DMS 273 (cell line): ENCODE measurements at regions not wholly inside any gene's neighbourhood (a gene's known extent, or its start where the extent isn't known, plus 50 kb on each side); places are given as distances from the start of the nearest gene placed in this dataset.
A peak's percentile ranks its signal among the peaks of the same experiment; 100 is the strongest.
"Not testable (repeated sequence)": the region's sequence is repeated elsewhere in the genome, so short reads cannot be mapped to it uniquely, and the experiment has no call there.

Source experiments
- DNase-seq: peaks from one replicate; lab custom pipeline; 2025; ENCODE audit not compliant: unreplicated experiment; lab: John Stamatoyannopoulos, UW

- DNase-seq = no peak
Measured at GRCh38 chr14:71355324-71356201, 448.3 kb downstream of the PCNX1 start.

- no peak for DNase-seq
Measured at GRCh38 chr14:71358209-71358931, 451.1 kb downstream of the PCNX1 start.

GRCh38 chr14:71358932-71359421, 451.7 kb downstream of the PCNX1 start:
- DNase-seq = not testable (repeated sequence)

GRCh38 chr14:71359823-71360222, 452.6 kb downstream of the PCNX1 start:
- DNase-seq = no peak

GRCh38 chr14:71361336-71361735, 454.1 kb downstream of the PCNX1 start:
- DNase-seq = peak; percentile 16

GRCh38 chr14:71361874-71362273, 454.6 kb downstream of the PCNX1 start:
- DNase-seq = peak; percentile 16

GRCh38 chr14:71362282-71362681, 455.0 kb downstream of the PCNX1 start:
- peak; percentile 47 for DNase-seq

GRCh38 chr14:71362920-71363584, 455.8 kb downstream of the PCNX1 start:
- no peak for DNase-seq

- no peak for DNase-seq
Measured at GRCh38 chr14:71363946-71364925, 457.0 kb downstream of the PCNX1 start.

GRCh38 chr14:71365361-71365760, 458.1 kb downstream of the PCNX1 start:
- DNase-seq = no peak

- no peak for DNase-seq
Measured at GRCh38 chr14:71366861-71367260, 459.6 kb downstream of the PCNX1 start.

GRCh38 chr14:71371711-71372396, 464.6 kb downstream of the PCNX1 start:
- DNase-seq = no peak

GRCh38 chr14:71372411-71372838, 465.2 kb downstream of the PCNX1 start:
- DNase-seq = no peak

GRCh38 chr14:71373773-71374172, 466.5 kb downstream of the PCNX1 start:
- DNase-seq = no peak

- no peak for DNase-seq
Measured at GRCh38 chr14:71374989-71375388, 467.7 kb downstream of the PCNX1 start.

GRCh38 chr14:71377099-71377498, 469.8 kb downstream of the PCNX1 start:
- DNase-seq = no peak

GRCh38 chr14:71380271-71380670, 473.0 kb downstream of the PCNX1 start:
- DNase-seq = no peak

GRCh38 chr14:71381814-71382213, 474.6 kb downstream of the PCNX1 start:
- DNase-seq = no peak

GRCh38 chr14:71382315-71382714, 475.1 kb downstream of the PCNX1 start:
- DNase-seq = no peak

- DNase-seq = no peak
Measured at GRCh38 chr14:71383510-71383909, 476.3 kb downstream of the PCNX1 start.
